Gastrocnemius medialis (tissue), 4 donors: ENCODE measurements at regions not wholly inside any gene's neighbourhood (a gene's known extent, or its start where the extent isn't known, plus 50 kb on each side); places are given as distances from the start of the nearest gene placed in this dataset.

Experiments used
- POLR2A ChIP-seq, 2 donors: fragments of 450-650 bp; IDR thresholded peaks; one replicate each; pipeline ENCODE4 v1.6.1; 2017; ENCODE audit warnings: antibody characterized with exemption in 2 of 2, mild to moderate bottlenecking in 2 of 2, moderate library complexity in 2 of 2
- TF ChIP-seq, protein P1 (sequence below), 5 experiments: fragments of 450-650 bp in 3 of 5; fragments of 200-600 bp in 2 of 5; sonication (generic) in 2 of 5; IDR thresholded peaks in 4 of 5; conservative IDR thresholded peaks in 1 of 5; 1 replicate in 4 of 5; 2 replicates in 1 of 5; pipeline ENCODE4 v1.5.1; 2016 to 2019; ENCODE audit warnings: antibody characterized with exemption in 5 of 5, mild to moderate bottlenecking in 3 of 5, moderate library complexity in 3 of 5

DNA sequence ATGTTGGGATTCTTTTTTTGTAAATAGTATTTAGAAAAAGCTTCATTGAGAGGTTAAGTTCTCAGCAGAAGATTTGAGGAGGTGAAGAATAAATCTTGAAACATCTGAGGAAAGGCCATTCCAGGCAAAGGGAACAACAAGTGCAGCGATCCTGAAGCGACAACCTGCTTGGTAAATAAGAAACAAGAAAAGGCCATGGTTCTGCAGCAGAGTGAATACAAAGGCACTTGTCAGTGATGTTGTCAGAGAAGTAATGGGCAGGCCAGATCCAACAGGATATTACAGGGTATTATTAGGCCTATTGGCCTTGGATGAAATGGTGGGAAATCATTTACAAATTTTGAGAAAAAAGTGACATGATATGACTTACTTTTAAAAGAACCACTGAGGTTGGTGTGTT, 960.0 kb downstream of the PLA2G4A start:
- TF ChIP-seq, protein P1, sequence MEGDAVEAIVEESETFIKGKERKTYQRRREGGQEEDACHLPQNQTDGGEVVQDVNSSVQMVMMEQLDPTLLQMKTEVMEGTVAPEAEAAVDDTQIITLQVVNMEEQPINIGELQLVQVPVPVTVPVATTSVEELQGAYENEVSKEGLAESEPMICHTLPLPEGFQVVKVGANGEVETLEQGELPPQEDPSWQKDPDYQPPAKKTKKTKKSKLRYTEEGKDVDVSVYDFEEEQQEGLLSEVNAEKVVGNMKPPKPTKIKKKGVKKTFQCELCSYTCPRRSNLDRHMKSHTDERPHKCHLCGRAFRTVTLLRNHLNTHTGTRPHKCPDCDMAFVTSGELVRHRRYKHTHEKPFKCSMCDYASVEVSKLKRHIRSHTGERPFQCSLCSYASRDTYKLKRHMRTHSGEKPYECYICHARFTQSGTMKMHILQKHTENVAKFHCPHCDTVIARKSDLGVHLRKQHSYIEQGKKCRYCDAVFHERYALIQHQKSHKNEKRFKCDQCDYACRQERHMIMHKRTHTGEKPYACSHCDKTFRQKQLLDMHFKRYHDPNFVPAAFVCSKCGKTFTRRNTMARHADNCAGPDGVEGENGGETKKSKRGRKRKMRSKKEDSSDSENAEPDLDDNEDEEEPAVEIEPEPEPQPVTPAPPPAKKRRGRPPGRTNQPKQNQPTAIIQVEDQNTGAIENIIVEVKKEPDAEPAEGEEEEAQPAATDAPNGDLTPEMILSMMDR (IDR thresholded peaks at IDR 0.05 in 4 of 5, conservative IDR thresholded peaks at IDR 0.05 in 1 of 5), result no peak
- TF ChIP-seq POLR2A (IDR thresholded peaks at IDR 0.05), result no peak
